Posterior cingulate gyrus (tissue), 11 donors: ENCODE measurements at regions not wholly inside any gene's neighbourhood (a gene's known extent, or its start where the extent isn't known, plus 50 kb on each side); places are given as distances from the start of the nearest gene placed in this dataset.

ENCODE experiments used
- DNase-seq, 10 donors: peaks; one replicate each; pipeline versions ENCODE4 v3.0.0 to v3.0.0-alpha.2; 2020 to 2021; ENCODE audit warnings: mixed read lengths in 3 of 10
- intact Hi-C: fragments of 100-400 bp; cut with DNase I; formaldehyde crosslinking; loops from one replicate; pipeline ENCODE4 v1.15.1; 2023

GRCh38 chrX:42944381-42944998, 166.5 kb upstream of the PPP1R2C start:
- no peak for DNase-seq
- intact Hi-C loops = no loop called here

- intact Hi-C loops = no loop called here
- no peak for DNase-seq
Observed at GRCh38 chrX:42946544-42947194, 168.7 kb upstream of the PPP1R2C start.

DNA sequence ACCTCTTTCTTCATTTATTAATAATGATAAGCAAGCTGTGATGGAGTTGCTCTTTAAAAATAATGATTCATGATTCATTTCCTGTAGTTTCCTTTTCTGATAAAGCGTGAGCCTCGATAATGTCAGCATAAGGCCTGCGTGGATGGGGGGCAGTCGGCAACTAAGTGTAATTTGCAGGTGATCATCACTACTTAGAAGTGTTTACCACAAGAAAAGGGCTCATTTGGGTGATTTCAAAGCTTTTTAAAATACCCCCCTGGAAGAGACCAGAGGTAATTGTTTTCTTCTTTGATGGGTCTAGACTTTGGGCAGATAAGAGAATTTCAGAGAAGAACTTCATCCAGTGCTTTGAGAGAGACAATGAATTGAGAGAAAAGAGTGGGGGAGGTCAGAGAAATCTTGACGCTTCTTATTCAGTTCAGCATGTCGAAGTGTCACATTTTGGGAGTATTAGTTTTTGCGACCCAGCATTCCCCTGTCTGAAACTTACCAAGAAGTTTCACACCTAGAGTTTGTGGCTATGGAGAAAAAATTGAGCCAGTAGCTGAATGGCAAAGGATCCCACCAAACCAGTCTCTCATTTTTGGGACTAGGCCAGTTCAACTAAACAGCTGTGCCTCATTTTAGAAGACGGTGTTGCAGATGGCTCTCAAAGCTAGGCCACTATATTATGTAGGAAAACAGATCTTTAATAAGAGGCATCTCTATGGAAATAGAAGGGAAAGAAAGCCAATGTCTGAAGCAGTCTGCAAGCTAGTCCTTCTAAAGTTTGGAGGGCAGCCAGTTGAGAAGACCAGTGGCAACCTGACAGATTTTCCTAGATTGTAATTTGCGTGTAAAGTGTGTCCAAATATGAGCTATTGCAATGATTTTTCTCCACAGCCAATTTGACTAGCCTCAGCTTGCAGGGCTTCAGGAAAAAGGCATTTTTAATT, 171.0 kb upstream of the PPP1R2C start:
- intact Hi-C loops = no loop called here

GRCh38 chrX:42951747-42952146, 173.8 kb upstream of the PPP1R2C start:
- intact Hi-C loops = no loop called here
- no peak for DNase-seq

More for the DNA sequence above, 171.0 kb upstream of the PPP1R2C start:
- no peak for DNase-seq

GRCh38 chrX:42952621-42953020, 174.7 kb upstream of the PPP1R2C start:
- intact Hi-C loops = no loop called here
- no peak for DNase-seq

DNA sequence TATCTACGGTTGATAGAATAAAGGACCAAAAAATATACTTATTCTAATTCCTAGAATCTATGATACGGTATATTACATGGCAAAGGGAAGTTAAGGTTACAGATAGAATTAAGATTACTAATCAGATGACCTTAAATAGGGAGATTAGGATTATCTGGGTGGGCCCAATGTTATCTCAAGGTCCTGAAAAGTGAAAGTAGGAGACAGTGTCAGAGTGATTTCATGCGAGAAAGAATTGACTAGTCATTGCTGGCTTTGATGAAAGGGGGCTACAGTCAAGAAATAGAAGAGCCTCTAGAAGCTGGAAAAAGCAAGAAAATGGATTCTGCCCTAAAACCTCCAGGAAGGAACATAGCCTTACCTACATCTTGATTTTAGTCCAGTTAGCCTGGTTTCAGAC, 176.9 kb upstream of the PPP1R2C start:
- intact Hi-C loops = no loop called here
- no peak for DNase-seq

DNA sequence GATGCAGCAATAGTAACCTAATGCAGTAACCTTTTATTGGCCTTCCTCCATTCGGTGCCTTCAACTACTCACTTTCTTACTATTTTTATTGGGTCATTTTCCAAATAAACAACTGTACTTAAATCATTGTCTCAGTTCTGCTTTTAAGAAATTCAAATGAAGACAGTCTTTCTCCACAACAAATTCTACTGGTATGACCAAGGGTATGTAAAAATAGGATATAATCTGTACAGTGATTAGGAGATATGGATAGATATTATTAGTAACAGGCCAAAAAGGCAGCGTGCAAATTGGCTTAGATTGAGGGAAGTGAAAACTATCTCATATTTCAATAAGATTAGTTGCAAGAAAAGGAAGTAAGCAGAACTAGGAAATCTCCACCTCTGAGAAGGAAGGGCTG, 177.4 kb upstream of the PPP1R2C start:
- DNase-seq = no peak
- intact Hi-C loops = no loop called here

DNA sequence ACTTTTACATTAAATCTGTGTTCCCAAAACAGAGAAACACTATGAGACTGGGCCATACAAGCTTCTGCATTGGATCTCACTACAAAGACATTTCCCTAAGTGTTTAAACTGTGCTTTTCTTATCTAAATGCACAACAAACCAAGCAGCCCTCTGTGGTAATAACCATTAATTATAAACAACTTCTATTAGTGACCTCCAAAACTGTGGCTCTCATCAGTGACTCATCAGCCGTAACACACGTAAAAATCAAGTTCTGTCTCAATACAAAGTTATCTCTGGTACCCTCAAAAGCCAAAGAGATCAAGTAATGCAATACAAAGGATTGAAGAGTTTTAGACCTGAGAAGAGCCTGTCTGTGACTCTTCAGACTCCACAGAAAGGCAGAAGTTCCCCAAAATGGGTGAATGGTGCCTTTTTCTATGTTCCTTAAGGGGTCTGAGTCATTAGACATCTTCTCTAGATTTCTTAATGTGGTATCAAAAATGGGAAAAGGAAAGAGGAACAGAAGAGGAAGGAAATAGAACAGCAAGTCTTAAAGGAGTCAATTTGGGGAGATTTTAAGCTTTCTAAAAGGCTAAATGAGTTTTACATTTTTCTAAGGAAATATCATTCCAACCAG, 189.8 kb upstream of the PPP1R2C start:
- DNase-seq = no peak
- intact Hi-C loops = no loop called here

GRCh38 chrX:42973321-42973720, 195.4 kb upstream of the PPP1R2C start:
- intact Hi-C loops = no loop called here
- no peak for DNase-seq

GRCh38 chrX:42975906-42976305, 197.9 kb upstream of the PPP1R2C start:
- no peak for DNase-seq
- intact Hi-C loops = no loop called here

GRCh38 chrX:42976746-42977366, 198.9 kb upstream of the PPP1R2C start:
- no peak for DNase-seq
- intact Hi-C loops = no loop called here

DNA sequence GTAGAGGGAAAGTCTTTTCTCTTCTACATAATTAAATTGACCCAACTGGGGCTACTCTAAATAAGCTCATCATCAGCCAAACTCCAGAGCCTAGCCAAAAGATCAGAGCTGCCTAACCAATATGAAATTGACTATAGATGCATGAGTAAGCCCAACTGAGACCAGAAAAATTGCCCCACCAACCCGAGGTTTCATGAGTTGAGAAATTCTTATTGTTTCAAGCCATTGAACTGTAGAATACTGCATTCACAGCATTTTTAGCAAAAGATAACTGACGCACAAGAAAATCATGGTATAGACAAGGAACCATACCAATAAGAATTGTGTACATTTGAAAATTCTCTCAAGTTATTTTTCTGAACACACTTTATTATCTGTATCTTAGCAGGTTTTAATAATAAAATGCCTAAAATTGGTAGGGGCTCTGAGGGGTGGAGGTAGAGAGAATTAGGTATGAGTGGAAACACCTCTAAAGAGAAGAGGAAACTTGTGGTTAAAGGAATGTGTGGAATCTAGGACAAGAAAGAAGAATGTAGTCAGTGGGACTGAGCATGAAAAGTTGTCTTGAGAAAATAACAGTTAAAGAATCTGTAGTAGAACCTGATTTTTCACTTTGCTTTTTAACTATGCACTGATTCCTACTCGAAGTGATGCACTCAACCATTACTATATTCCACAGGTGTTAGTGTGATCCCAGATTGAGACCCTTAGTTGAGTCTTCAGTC, 200.9 kb upstream of the PPP1R2C start:
- DNase-seq = no peak
- intact Hi-C loops = no loop called here

GRCh38 chrX:42988700-42989099, 210.7 kb upstream of the PPP1R2C start:
- no peak for DNase-seq
- intact Hi-C loops = no loop called here

DNA sequence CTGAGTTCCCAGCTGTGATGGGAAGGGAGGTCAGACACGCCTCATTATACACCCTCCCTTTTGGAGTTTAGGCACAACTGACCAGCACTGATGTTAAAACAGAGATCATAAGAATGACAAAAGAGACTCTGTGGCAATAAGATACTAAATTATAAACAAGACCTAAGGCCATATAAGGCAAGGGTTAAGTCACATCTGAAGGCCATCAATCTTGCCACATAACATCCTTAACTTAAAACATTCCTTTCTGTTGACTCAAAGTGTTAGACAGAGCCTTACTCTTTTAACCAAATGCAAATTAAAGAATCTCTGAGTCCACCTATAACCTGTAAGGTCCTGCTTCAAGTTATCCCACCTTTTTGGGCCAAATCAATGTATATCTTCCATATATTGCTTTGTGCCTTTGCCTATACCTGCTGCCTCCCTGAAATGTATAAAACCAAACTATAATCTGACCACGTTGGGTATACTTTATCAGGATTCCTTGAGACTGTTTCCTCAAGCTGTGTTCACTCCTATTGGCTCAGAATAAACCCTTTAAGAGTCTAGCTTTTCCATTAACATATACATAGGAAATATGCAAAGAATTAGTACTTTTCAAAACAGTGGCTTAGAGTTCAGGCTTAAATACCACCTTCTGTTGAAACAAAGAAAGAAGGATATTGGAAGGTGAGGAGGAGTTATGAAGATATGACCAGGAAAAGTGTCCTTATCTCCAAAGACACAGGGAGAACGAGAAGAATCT, 214.4 kb upstream of the PPP1R2C start:
- no peak for DNase-seq
- intact Hi-C loops = no loop called here

DNA sequence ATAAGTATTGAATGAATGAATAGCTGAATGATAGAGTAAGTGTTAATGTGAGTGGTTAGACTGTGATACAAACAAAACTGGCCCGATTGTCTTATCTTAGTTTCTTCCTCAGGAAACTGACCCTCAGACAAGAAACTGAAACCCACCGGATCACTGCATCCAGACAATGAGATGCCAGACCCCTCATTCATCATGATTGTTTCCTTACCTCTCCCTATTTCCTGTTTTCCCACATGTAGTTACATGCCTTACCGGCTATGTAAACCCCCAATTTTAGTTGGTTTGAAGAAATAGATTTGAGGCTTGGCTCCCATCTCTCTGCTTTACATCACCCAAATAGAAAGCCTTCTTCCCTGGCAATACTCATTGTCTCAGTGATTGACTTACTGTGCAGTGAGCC, 218.9 kb upstream of the PPP1R2C start:
- intact Hi-C loops = no loop called here
- DNase-seq = no peak

DNA sequence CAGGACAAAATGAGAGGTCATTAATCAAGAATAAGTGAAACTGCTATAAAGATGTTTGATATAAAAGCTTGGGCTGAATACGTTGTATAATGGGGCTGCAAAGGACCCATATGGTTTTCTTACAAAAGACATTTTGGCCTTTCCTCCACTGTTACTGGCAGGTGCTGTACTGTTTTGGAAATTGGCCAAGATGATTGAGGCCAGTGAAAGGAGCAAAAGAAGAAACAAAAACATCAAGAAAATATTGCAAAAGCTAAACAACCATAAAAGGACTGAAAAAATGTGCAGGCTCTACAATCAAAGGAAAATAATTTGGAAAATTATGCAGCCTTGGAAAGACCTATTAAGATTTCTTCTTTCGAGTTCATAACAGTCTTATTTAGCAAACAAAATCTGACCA, 222.2 kb upstream of the PPP1R2C start:
- intact Hi-C loops = no loop called here
- no peak for DNase-seq

- DNase-seq = no peak
- intact Hi-C loops = no loop called here
Observed at GRCh38 chrX:43002526-43003203, 224.7 kb upstream of the PPP1R2C start.

DNA sequence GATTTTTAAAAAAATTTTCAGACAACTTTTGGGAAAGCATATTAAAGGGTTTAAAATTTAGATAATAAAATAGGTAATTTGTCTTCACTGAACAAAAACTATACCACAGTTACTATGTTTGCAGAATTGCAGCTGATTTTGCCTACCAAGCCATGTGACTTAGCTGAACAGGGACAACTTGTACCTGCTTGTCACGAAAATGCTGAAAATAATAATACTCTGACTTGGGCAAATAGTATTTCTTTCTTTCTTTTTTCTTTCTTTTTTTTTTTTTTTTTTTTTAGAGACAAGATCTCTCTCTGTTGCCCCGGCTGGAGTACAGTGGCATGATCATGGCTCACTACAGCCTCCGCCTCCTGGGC, 225.2 kb upstream of the PPP1R2C start:
- no peak for DNase-seq
- intact Hi-C loops = no loop called here

- DNase-seq = no peak
- intact Hi-C loops = no loop called here
Observed at GRCh38 chrX:43003939-43004338, 226.0 kb upstream of the PPP1R2C start.
